NCI-H2081 treated with DMSO at 0.1 percent for 48 hours (cell line): ENCODE measurements at regions not wholly inside any gene's neighbourhood (a gene's known extent, or its start where the extent isn't known, plus 50 kb on each side); places are given as distances from the start of the nearest gene placed in this dataset.

Experiments used
- DNase-seq: peaks from one replicate; lab custom pipeline; 2025; lab: John Stamatoyannopoulos, UW

DNA sequence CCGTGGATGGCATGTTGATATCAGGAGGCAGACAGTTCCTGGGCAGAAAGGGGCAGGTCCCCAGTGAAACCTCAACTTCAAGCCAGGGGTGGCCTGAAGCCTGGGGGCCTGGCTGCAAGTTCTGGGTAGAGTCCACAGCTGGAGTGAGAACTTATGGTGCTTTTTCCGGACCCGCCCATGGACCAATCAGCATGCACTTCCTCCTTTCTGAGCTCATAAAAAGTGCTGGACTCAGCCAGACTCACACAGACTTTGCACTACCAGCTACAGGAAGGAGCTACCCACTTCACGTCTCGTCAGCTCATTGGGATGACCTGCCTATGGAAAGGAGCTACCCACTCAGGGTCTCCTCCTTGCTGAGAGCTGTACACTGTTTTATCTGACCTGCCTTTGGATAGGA lies 183.1 kb upstream of the MC4R start:
- DNase-seq, result no peak

GRCh38 chr18:60556326-60556725 lies 183.8 kb upstream of the MC4R start:
- no peak for DNase-seq

DNA sequence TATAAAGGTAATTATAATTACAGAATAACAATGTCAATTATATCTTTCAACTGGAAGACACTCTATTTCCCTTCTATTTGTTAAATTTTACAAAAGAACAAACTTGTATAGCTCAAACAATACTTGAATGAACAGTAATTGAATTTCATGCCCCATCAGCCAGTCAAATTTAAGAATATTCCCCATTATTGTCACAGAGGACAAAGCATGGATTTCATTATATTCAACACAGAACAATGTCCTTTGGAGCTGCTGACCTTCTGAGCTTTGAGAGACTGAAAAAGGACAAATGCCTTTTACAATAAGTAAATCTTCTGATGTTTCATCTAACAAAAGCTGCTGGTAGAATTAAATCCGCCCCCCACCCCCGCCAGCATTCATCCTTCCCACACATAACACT lies 187.5 kb upstream of the MC4R start:
- no peak for DNase-seq

DNA sequence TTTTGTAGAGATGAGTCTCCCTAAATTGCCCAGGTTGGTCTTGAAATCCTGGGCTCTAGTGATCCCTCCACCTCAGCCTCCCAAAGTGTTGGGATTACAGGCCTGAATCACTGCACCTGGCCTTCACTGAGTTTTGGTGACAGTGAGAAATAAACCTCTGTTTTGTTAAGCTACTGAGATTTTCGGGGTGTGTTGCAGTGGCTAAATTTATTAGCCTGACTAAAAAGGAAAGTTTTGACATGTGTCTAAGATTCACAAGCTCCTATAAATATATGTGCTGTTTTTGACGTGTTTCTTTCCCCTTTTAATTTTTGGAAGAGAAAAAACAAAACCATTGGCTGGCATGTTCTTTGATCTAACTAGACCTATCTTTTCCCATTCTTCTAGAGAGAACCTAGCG lies 190.5 kb upstream of the MC4R start:
- no peak for DNase-seq

DNA sequence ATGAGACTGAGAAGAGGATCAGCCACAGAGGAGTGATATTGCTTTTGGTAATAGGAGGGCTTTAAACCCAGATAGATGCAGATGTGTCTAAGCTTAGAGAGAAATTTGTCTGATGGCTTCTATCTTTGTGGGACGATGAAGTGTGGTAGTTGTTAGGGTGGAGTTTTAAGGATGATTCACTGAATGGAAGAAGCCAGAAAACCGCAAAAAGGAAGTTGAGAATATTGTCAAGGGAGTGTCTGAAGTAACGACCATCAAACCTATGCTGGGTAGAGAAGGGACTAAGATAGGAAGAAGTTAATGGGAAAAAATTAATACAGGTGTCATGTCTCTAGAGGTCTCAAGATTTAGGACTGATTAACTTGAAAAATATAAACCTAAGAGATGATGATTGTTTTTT lies 195.6 kb upstream of the MC4R start:
- DNase-seq, result no peak

GRCh38 chr18:60570172-60570571 lies 197.6 kb upstream of the MC4R start:
- DNase-seq, result no peak

DNA sequence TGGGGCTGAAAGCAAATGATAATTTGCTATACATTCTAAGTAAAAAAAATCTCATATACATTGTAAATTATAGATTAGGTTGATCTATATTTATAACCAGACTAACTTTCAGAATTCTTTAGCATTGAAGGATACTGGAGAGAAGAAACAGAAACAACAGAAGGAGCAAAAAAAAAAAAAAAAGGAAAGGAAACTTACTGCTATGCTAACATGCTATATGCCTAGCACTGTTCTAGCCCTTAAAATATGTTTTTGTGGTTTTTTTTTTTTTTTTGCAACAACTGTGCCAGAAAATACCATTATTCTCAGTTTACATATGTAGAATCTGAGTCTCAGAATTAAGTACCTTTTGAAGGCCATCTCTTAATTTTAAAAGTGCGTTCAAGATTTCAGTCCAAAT lies 204.9 kb upstream of the MC4R start:
- no peak for DNase-seq

DNA sequence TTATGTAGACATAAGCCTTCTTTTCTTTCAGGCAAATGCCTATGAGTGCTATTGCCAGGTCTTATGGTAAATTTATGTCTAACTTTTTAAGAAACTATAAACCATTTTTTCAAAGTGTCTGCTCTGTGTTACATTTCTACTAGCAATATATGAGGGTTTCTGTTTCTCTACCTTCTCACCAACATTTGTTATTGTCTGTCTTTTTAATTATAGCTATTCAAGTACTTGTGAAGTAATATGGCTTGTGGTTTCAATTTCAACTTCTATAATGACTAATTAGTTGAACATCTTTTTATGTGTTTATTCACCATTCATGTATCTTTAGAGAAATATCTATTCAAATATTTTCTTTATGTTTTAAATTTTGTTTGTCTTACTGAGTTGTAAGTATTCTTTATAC lies 213.1 kb upstream of the MC4R start:
- no peak for DNase-seq

DNA sequence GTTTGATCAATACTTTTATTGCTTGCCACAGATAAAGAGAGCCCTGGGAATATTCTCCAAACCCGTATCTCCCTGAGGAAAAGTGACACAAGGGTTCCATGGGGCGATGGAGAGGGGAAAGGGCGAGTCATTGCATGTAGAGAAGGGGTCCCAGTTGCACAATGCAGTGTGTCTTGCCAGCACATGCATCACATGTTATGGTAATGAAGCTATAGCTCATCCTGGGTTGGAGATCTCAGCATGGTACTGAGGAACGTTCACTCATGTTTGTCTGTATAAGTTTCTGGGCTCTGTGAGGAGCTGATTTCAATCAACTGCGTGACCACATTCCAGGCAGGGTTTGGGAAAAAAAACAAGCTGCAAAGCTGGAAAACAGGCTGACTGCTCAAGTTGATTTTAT lies 220.7 kb upstream of the MC4R start:
- DNase-seq, result no peak

GRCh38 chr18:60596928-60597327 lies 224.4 kb upstream of the MC4R start:
- no peak for DNase-seq

GRCh38 chr18:60599267-60599666 lies 226.7 kb upstream of the MC4R start:
- DNase-seq, result no peak

GRCh38 chr18:60599995-60600394 lies 227.4 kb upstream of the MC4R start:
- DNase-seq, result no peak

- DNase-seq, result no peak
Observed at GRCh38 chr18:60601249-60601648, 228.7 kb upstream of the MC4R start.

DNA sequence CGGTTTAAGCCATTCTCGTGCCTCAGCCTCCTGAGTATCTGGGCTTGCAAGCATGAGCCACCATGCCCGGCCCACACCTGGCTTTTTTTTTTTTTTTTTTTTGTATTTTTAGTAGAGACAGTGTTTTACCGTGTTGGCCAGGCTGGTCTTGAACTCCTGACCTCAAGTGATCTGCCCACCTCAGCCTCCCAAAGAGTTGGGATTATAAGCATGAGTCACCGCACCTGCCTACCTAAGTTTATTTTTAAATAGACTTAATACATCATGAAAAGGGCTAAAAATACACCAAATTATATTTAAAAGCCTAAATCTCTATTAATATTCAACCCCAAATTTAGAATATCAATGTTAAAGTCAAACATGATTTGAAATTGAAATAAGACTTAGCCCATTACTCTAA lies 250.8 kb upstream of the MC4R start:
- no peak for DNase-seq

GRCh38 chr18:60624207-60624606 lies 251.6 kb upstream of the MC4R start:
- DNase-seq, result no peak

DNA sequence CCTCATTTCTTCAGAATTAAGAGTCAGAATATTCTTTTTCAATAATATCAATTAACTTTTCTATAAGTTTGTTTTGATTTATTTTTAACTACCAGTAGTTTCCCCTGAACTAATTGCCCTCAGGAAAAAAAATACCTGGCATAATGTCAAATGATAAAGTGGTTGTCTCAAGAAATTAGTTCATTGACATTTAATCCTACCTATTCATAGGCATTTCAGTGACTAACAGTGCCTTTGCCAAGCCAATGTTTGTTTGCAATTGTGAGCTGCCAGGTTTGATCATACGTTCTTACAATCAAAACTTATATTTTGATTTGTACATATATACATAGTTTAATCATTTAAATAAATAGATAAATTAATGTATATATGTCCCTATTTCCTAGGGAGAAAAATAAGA lies 267.3 kb upstream of the MC4R start:
- no peak for DNase-seq

DNA sequence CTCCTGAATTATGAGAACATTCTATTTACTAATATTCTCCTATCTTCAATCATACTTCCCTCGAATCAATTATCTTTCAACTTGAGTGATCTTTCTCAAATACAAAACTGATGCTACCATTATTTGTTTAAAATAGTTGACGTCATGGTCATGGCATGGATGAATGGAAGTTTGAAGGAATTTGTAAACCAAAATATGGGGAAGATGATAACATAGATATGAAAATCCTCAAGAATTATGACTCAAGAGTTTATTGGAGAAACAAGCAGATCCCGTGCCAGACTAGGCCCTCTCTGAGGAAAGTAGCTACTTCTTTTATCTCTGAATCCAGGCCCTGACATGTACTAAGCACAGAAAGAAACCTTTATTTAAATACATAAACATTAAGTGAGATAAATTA lies 270.4 kb upstream of the MC4R start:
- DNase-seq, result no peak

- no peak for DNase-seq
Observed at GRCh38 chr18:60646725-60647124, 274.1 kb upstream of the MC4R start.

DNA sequence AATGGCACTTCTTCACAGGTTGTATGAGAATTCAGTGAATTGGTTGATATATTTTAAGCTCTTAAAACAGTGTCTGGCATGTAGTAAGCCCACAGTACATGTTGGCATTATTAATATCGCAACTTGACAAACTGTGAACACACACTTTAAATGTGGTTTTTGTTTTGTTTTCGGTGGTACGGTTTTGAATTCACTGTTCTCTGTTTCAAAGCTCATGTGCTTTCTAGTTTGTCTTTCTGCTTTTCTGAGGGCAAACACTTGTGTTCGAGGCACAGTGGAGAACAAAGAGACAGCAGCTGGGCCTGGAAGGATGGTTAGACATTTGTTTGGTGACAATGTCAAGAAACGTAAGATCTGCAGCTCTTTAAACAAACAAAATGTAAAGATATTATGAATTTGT lies 276.5 kb upstream of the MC4R start:
- DNase-seq, result no peak

DNA sequence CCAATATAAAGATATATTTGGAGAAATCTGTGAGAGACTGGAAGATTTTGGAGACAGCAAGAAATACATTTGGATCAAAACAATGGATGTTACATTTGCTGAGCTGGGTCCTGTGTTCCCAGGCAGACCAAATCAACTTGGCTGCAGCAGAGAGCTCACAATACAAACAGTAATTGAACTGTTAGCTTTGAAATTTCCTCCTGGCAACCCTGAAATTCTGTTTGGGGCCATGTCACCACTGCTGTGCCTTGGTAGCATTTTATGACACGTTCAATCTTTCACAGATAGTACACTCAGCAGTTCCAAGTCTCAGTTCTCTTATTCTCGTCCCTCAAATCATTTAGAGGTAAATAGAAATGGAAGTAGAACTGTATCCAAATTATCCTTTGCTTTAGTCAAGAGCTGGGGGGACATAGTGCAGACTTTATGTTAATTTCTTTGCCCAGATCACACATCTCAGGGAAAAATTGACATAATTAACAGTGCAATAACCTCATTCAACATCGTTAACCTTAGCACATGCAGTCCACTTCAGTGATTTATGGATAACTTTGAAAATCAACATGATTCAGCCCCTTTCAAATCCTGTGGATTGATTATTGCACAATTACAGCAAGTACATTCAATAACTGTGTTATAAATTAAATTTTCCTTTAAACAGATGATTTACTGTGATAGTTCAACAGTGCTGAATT lies 277.4 kb upstream of the MC4R start:
- DNase-seq, result peak; percentile 54

- no peak for DNase-seq
Observed at GRCh38 chr18:60654298-60654697, 281.7 kb upstream of the MC4R start.

DNA sequence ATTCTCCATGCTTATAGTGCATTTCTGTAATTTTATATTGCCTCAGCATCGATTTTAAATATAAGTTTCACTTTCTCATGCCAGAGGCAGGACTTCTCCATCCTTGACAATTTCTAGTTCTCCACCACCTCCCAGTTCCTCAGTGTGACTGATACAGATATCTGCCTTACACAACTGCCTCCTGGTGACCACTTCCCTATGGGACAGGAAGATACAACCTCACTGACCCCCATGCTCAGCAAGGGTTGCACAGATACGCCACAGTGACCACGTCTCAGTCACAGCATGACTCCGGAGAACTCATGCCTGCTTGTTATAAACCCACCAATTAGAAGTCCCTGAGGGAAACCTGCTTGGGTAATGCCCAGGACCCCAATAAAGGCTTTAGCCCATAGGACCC lies 284.0 kb upstream of the MC4R start:
- no peak for DNase-seq

DNA sequence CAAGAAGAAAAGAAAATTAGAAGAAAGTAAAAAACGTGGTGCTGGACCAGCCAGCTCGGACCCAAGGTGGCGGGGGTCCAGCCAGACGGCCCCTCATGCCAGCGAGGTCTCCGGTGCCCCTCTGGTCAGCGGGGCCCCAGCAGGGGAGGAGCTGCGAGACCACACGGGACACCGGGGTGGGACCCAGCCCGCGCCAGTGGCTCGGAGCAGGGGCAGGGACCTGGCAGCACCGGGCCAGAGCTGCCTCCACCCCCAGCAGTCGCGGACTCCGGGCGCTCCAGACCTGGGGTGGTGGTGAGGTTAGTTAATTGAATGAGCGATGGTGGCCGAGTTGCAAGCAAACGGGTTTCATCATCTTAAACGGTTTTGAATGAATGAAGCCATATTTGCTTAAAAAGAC lies 289.9 kb upstream of the MC4R start:
- no peak for DNase-seq

- no peak for DNase-seq
Observed at GRCh38 chr18:60663060-60663989, 290.8 kb upstream of the MC4R start.
